Peyer's patch (tissue), 4 donors: ENCODE measurements at regions not wholly inside any gene's neighbourhood (a gene's known extent, or its start where the extent isn't known, plus 50 kb on each side); places are given as distances from the start of the nearest gene placed in this dataset.

Experiments
- CTCF ChIP-seq, 6 experiments: fragments of 450-650 bp in 4 of 6; fragments of 200-600 bp in 2 of 6; sonication (generic) in 1 of 6; IDR thresholded peaks; one replicate each; pipeline ENCODE4 v1.5.1; 2017 to 2019; ENCODE audit warnings: antibody characterized with exemption in 6 of 6, mild to moderate bottlenecking in 3 of 6, moderate library complexity in 1 of 6
- POLR2A ChIP-seq, 2 donors: fragments of 450-650 bp; IDR thresholded peaks; one replicate each; pipeline ENCODE4 v1.5.1; 2017; ENCODE audit warnings: antibody characterized with exemption in 2 of 2, mild to moderate bottlenecking in 2 of 2, moderate library complexity in 2 of 2

GRCh38 chr5:106523852-106524251 lies 1146.9 kb downstream of the EFNA5 start:
- TF ChIP-seq CTCF (IDR thresholded peaks at IDR 0.05) (no peak), POLR2A (IDR thresholded peaks at IDR 0.05) (no peak)
